Nephron (organoid): ENCODE measurements at regions not wholly inside any gene's neighbourhood (a gene's known extent, or its start where the extent isn't known, plus 50 kb on each side); places are given as distances from the start of the nearest gene placed in this dataset.
A peak's percentile ranks its signal among the peaks of the same experiment; 100 is the strongest.
"Not testable (repeated sequence)": the region's sequence is repeated elsewhere in the genome, so short reads cannot be mapped to it uniquely, and the experiment has no call there.

ENCODE experiments used
- H3K27ac Mint-ChIP-seq, 3 experiments: 2 replicates each; pipeline ENCODE4 v1.8.0; 2020; ENCODE audit warnings: mixed read lengths in 3 of 3, mild to moderate bottlenecking in 2 of 3, moderate library complexity in 1 of 3
- H3K27me3 Mint-ChIP-seq: 2 replicates; pipeline ENCODE4 v1.8.0; 2021; ENCODE audit warnings: low read depth, mild to moderate bottlenecking, moderate library complexity, mixed read lengths
- H3K36me3 Mint-ChIP-seq: 2 replicates; pipeline ENCODE4 v1.8.0; 2020; ENCODE audit warnings: low read depth, mixed read lengths
- H3K4me1 Mint-ChIP-seq: 2 replicates; pipeline ENCODE4 v1.8.0; 2020; ENCODE audit warnings: mixed read lengths
- H3K4me3 Mint-ChIP-seq, 3 experiments: 2 replicates each; pipeline ENCODE4 v1.8.0; 2020; ENCODE audit warnings: mild to moderate bottlenecking in 3 of 3, mixed read lengths in 3 of 3, moderate library complexity in 2 of 3
- H3K9me3 Mint-ChIP-seq: 2 replicates; pipeline ENCODE4 v1.8.0; 2020; ENCODE audit warnings: mixed read lengths
- TF ChIP-seq, protein P1 (sequence below), 3 experiments: fragments of 200-600 bp; sonication (generic); IDR thresholded peaks; one replicate each; pipeline ENCODE4 v1.5.0; 2021; ENCODE audit warnings: antibody characterized with exemption in 3 of 3; ENCODE audit not compliant: unreplicated experiment in 3 of 3

DNA sequence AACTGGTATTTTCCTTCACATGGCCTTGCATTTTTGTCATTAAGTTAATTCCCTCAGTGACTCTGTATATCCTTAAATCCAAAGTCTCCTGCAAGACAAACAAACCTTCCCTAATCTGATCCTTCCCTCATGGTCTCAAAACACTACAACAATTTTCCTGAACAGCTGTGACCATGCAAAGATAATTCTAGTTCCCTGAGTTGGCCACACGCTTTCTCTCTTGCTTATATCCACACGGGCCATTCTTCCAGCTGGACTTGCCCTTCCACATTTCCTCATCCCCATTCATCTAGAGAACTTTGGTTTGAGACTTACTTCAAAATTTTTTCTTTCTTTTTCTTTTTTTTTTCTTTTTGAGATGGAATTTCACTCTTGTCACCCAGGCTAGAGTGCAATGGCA lies 1590.7 kb downstream of the STIM2 start:
- Mint-ChIP-seq H3K27ac (no peak overlapping the region), H3K36me3 (no peaks in the 10 kb centered on the region), H3K4me3 (no peak overlapping the region), H3K27me3 (peaks cover 3% of the 10 kb centered on the region), H3K9me3 (peaks cover 6% of the 10 kb centered on the region), H3K4me1 (no peaks in the 10 kb centered on the region)
- TF ChIP-seq, protein P1, sequence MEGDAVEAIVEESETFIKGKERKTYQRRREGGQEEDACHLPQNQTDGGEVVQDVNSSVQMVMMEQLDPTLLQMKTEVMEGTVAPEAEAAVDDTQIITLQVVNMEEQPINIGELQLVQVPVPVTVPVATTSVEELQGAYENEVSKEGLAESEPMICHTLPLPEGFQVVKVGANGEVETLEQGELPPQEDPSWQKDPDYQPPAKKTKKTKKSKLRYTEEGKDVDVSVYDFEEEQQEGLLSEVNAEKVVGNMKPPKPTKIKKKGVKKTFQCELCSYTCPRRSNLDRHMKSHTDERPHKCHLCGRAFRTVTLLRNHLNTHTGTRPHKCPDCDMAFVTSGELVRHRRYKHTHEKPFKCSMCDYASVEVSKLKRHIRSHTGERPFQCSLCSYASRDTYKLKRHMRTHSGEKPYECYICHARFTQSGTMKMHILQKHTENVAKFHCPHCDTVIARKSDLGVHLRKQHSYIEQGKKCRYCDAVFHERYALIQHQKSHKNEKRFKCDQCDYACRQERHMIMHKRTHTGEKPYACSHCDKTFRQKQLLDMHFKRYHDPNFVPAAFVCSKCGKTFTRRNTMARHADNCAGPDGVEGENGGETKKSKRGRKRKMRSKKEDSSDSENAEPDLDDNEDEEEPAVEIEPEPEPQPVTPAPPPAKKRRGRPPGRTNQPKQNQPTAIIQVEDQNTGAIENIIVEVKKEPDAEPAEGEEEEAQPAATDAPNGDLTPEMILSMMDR (IDR thresholded peaks at IDR 0.05; ENCODE audit: unreplicated experiment in 3 of 3), result no peak

DNA sequence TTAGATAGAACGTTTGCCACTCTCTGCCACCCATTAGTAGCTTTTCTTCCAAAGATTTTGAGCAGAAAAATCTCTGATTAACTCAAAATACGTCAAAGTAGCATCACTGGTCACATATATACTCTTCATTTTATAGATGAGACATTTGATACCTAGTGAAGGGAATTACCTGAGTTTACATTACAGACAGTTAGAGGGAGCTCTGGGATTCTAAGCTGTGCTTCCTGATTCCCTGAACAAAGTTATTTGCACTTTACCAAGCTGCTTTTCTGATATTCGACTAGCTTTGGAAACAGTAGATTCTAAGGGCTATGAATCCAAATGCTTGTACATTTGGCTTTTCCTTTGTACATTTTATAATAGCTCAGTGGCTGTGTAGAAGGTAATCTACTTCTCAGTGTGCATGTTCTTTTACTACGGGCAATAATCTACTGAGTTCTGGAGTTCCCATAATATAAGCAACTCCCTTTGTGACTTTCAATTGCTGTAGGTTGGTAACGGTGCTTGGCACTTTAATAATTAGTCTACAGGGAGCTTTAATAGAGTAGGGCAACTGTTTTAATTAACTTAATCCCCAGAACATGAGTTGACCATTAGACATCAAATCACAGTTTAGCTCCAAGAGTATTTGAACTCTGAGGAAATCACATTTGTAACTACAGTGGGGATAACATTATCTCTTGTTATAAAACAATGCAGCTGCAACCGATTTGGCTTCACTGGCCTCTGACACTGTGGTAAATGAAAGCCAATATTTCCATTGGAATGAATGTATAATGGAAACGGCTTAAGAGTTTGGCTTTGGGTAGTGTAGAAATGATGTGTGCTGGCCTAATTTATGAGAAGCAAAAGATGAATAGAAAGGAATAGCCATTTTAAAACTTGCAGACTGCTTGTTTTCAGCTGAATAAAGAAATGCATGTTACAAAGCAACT lies 1602.4 kb downstream of the STIM2 start:
- TF ChIP-seq, protein P1 (IDR thresholded peaks at IDR 0.05; ENCODE audit: unreplicated experiment in 3 of 3), result peak in 1 of 3 experiments; percentile 20
- Mint-ChIP-seq H3K27ac (peak overlapping the region in 1 of 3 experiments; percentile 18), H3K27me3 (no peaks in the 10 kb centered on the region), H3K4me3 (no peak overlapping the region), H3K4me1 (peaks cover 10% of the 10 kb centered on the region), H3K9me3 (no peaks in the 10 kb centered on the region), H3K36me3 (no peaks in the 10 kb centered on the region)

DNA sequence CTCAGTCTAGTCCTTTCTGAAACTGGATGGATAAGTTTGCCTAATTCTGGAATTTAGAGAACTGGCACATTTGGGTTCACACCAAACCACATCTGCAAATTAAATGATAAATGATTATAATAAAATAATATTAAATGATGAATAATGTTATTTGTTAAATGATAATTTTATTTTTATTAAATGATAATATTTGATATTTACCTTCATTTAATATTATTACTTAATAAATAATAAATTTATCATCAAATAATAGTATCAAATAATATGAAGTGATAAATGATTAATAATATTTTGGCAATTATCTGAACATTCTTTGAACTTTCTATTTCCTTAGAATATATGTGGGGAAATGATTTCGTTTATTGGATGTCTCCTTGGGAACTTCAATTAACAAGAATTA lies 1604.2 kb downstream of the STIM2 start:
- no peaks in the 10 kb centered on the region for H3K36me3 Mint-ChIP-seq
- H3K27ac Mint-ChIP-seq, result no peak overlapping the region
- no peaks in the 10 kb centered on the region for H3K27me3 Mint-ChIP-seq
- no peaks in the 10 kb centered on the region for H3K9me3 Mint-ChIP-seq
- H3K4me1 Mint-ChIP-seq, result peaks cover 10% of the 10 kb centered on the region
- H3K4me3 Mint-ChIP-seq, result no peak overlapping the region
- TF ChIP-seq, protein P1 (IDR thresholded peaks at IDR 0.05; ENCODE audit: unreplicated experiment in 3 of 3), result no peak

DNA sequence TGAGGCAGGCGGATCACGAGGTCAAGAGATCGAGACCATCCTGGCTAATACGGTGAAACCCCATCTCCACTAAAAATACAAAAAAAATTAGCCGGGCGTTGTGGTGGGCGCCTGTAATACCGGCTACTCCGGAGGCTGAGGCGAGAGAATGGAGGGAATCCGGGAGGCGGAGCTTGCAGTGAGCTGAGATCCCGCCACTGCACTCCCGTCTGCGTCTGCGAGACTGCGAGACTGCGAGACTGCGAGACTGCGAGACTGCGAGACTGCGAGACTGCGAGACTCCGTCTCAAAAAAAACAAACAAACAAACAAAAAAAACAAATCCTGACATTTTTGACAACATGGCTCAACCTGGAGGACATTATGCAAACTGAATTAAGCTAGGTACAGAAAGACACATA lies 1606.2 kb downstream of the STIM2 start:
- H3K9me3 Mint-ChIP-seq, H3K27me3 Mint-ChIP-seq, H3K4me3 Mint-ChIP-seq, H3K27ac Mint-ChIP-seq, H3K4me1 Mint-ChIP-seq, H3K36me3 Mint-ChIP-seq: not testable (repeated sequence)

DNA sequence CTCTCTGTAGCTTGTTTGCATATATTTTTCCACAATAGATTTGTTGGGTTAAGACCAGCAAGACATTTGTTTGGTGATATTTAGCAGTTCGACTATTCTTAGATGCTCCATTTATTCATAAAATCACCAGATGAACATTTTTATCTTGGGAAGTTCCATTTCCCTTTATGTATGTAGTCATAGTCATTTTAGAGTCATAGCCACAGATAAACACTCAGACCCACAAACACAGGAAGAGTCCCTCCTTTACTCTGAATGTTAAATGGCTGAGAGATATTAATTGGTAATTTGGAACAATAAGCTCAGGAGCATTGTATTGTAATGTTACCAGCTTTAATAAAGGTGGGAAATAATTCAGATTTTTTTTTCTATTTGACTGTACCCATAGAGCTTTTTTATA lies 1608.7 kb downstream of the STIM2 start:
- Mint-ChIP-seq H3K27ac (no peak overlapping the region), H3K4me1 (no peaks in the 10 kb centered on the region), H3K9me3 (no peaks in the 10 kb centered on the region), H3K36me3 (no peaks in the 10 kb centered on the region), H3K4me3 (no peak overlapping the region), H3K27me3 (no peaks in the 10 kb centered on the region)
- TF ChIP-seq, protein P1 (IDR thresholded peaks at IDR 0.05; ENCODE audit: unreplicated experiment in 3 of 3), result no peak

DNA sequence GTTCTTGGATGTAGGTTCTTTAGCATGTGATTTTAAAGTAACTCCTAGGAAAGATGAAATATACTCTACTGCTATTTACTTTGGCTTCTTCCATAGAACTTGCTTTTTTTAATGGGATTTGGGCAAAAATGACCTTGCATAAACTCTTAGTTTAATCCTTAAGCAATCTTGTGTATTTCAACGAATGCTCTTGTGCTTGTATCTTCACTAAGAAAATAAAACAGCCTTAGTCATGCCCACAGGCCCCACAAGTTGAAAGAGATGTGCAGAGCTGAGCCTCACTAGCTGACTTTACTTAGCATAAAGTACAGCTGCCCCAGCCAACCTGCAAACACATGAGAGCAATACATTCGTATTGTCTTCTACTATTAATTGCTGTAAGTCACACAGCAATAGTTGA lies 1609.2 kb downstream of the STIM2 start:
- TF ChIP-seq, protein P1 (IDR thresholded peaks at IDR 0.05; ENCODE audit: unreplicated experiment in 3 of 3), result no peak
- no peaks in the 10 kb centered on the region for H3K4me1 Mint-ChIP-seq
- no peak overlapping the region for H3K4me3 Mint-ChIP-seq
- H3K27me3 Mint-ChIP-seq, result no peaks in the 10 kb centered on the region
- no peaks in the 10 kb centered on the region for H3K9me3 Mint-ChIP-seq
- H3K27ac Mint-ChIP-seq, result no peak overlapping the region
- no peaks in the 10 kb centered on the region for H3K36me3 Mint-ChIP-seq
